Fibroblast of pulmonary artery (primary cell): ENCODE measurements at regions not wholly inside any gene's neighbourhood (a gene's known extent, or its start where the extent isn't known, plus 50 kb on each side); places are given as distances from the start of the nearest gene placed in this dataset.

Experiments
- DNase-seq: peaks from one replicate; pipeline ENCODE4 v3.0.0-alpha.2; 2010; ENCODE audit warnings: low read depth
- H3K4me3 ChIP-seq: replicated peaks from 2 replicates; pipeline ENCODE4 v1.5.1; 2011; ENCODE audit warnings: low read depth, mild to moderate bottlenecking, control low read depth, low read length, moderate library complexity
- TF ChIP-seq, protein P1 (sequence below): IDR thresholded peaks from 2 replicates; pipeline ENCODE4 v1.5.1; 2011; ENCODE audit warnings: mild to moderate bottlenecking, control low read depth, low read length, inconsistent platforms; ENCODE audit errors: missing control alignments

DNA sequence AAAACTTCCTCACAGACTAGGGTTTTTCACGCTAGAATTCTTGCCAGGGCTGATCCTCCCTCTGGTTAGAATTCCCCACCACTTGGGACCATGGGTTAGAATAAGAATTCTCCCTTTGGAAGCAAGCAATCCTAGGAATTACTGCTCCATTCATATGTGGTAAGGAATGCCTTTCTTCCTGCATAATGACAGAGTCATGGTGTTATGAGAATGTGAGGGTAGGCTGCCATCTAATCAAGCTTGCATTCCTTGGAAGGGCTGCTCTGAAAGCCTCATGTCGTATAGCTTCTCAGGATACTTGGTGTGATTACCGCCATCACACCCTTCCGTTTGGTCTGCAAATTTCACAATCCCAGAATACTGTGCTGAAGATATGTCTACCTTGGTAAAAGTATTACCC is 1282.4 kb upstream of the PIK3C3 start:
- TF ChIP-seq, protein P1, sequence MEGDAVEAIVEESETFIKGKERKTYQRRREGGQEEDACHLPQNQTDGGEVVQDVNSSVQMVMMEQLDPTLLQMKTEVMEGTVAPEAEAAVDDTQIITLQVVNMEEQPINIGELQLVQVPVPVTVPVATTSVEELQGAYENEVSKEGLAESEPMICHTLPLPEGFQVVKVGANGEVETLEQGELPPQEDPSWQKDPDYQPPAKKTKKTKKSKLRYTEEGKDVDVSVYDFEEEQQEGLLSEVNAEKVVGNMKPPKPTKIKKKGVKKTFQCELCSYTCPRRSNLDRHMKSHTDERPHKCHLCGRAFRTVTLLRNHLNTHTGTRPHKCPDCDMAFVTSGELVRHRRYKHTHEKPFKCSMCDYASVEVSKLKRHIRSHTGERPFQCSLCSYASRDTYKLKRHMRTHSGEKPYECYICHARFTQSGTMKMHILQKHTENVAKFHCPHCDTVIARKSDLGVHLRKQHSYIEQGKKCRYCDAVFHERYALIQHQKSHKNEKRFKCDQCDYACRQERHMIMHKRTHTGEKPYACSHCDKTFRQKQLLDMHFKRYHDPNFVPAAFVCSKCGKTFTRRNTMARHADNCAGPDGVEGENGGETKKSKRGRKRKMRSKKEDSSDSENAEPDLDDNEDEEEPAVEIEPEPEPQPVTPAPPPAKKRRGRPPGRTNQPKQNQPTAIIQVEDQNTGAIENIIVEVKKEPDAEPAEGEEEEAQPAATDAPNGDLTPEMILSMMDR = no peak
- H3K4me3 ChIP-seq = no peak overlapping the region
- DNase-seq = no peak

- H3K4me3 ChIP-seq = no peak overlapping the region
- TF ChIP-seq, protein P1 = no peak
- no peak for DNase-seq
These were observed 1284.2 kb upstream of the PIK3C3 start for GRCh38 chr18:40670668-40671375.

GRCh38 chr18:40662898-40663437 is 1292.1 kb upstream of the PIK3C3 start:
- DNase-seq = no peak
- TF ChIP-seq, protein P1 = no peak
- H3K4me3 ChIP-seq = no peak overlapping the region

DNA sequence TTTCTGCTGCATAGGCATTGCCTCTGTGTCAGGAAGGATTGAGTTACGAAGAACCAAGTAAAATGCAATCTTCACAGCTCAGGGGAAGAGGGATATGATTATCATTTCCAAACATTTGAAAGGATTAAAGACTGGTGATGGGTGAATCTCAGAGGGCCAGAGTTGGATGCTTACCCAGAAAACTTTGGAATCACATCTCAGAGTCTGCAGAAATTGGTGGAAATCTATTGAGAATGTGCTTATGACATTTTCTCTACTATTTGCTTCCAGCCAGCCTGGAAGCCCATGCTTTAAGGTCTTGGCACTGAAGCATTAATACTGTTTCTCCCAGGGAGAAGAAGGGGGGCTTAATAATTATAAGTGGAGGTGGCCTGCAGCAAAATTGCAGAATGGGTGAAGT is 1301.4 kb upstream of the PIK3C3 start:
- TF ChIP-seq, protein P1 = no peak
- DNase-seq = no peak

GRCh38 chr18:40652321-40652720 is 1302.7 kb upstream of the PIK3C3 start:
- H3K4me3 ChIP-seq = no peak overlapping the region
- TF ChIP-seq, protein P1 = no peak
- DNase-seq = no peak

More for the DNA sequence above, 1301.4 kb upstream of the PIK3C3 start:
- H3K4me3 ChIP-seq = no peak overlapping the region

- H3K4me3 ChIP-seq = no peak overlapping the region
- TF ChIP-seq, protein P1 = no peak
- no peak for DNase-seq
These were observed 1303.9 kb upstream of the PIK3C3 start for GRCh38 chr18:40651163-40651562.
